ENCODE measurements at regions not wholly inside any gene's neighbourhood (a gene's known extent, or its start where the extent isn't known, plus 50 kb on each side); places are given as distances from the start of the nearest gene placed in this dataset.
"Not testable (repeated sequence)": the region's sequence is repeated elsewhere in the genome, so short reads cannot be mapped to it uniquely, and the experiment has no call there.

GRCh38 chr3:178218231-178218630, 318.0 kb upstream of the KCNMB2 start:
- FAIRE-seq = no peak
- DNase-seq (ENCODE audit: insufficient read length, low spot score) = no peak
- TF ChIP-seq, protein P1, sequence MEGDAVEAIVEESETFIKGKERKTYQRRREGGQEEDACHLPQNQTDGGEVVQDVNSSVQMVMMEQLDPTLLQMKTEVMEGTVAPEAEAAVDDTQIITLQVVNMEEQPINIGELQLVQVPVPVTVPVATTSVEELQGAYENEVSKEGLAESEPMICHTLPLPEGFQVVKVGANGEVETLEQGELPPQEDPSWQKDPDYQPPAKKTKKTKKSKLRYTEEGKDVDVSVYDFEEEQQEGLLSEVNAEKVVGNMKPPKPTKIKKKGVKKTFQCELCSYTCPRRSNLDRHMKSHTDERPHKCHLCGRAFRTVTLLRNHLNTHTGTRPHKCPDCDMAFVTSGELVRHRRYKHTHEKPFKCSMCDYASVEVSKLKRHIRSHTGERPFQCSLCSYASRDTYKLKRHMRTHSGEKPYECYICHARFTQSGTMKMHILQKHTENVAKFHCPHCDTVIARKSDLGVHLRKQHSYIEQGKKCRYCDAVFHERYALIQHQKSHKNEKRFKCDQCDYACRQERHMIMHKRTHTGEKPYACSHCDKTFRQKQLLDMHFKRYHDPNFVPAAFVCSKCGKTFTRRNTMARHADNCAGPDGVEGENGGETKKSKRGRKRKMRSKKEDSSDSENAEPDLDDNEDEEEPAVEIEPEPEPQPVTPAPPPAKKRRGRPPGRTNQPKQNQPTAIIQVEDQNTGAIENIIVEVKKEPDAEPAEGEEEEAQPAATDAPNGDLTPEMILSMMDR (IDR thresholded peaks at IDR 0.05; ENCODE audit: insufficient read depth, missing control alignments) = no peak

DNA sequence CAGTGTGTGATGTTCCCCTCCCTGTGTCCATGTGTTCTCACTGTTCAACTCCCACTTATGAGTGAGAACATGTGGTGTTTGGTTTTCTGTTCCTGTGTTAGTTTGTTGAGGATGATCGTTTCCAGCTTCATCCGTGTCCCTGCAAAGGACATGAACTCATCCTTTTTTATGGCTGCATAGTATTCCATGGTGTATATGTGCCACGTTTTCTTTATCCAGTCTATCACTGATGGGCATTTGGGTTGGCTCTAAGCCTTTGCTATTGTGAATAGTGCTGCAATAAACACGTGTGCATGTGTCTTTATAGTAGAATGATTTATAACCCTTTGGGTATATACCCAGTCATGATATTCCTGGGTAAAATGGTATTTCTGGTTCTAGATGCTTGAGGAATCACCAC, 316.6 kb upstream of the KCNMB2 start:
- DNase-seq (ENCODE audit: insufficient read length, low spot score); FAIRE-seq: not testable (repeated sequence)

GRCh38 chr3:178223876-178224275, 312.4 kb upstream of the KCNMB2 start:
- no peak for DNase-seq (ENCODE audit: insufficient read length, low spot score)
- TF ChIP-seq, protein P1 (IDR thresholded peaks at IDR 0.05; ENCODE audit: insufficient read depth, missing control alignments) = no peak
- no peak for FAIRE-seq

GRCh38 chr3:178226094-178226493, 310.1 kb upstream of the KCNMB2 start:
- FAIRE-seq (no peak), DNase-seq (ENCODE audit: insufficient read length, low spot score) (no peak)
- TF ChIP-seq, protein P1 (IDR thresholded peaks at IDR 0.05; ENCODE audit: insufficient read depth, missing control alignments) = no peak

DNA sequence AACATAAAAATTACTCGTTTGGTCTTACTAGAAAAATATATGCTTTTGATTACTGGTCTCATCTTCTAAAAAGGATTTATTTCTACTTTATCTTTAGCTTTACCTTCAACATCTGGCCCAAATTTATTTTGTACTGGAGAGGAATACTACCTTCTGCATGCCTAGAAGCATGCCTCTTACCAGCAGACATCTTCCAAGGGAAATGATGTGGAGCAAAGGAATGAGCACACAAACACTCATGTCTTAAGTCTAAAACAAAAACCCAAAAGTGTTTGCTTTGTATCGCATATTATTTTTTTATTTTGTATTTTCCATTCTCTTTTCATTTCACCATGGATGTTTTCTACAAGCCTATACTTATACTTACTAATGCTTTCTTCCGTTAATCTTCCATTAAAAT, 304.6 kb upstream of the KCNMB2 start:
- DNase-seq (ENCODE audit: insufficient read length, low spot score) = no peak
- FAIRE-seq = no peak
- TF ChIP-seq, protein P1 (IDR thresholded peaks at IDR 0.05; ENCODE audit: insufficient read depth, missing control alignments) = no peak

- FAIRE-seq = peak; percentile 84
- no peak for DNase-seq (ENCODE audit: insufficient read length, low spot score)
- TF ChIP-seq, protein P1 (IDR thresholded peaks at IDR 0.05; ENCODE audit: insufficient read depth, missing control alignments) = no peak
Observed at GRCh38 chr3:178233371-178234071, 302.7 kb upstream of the KCNMB2 start.

DNA sequence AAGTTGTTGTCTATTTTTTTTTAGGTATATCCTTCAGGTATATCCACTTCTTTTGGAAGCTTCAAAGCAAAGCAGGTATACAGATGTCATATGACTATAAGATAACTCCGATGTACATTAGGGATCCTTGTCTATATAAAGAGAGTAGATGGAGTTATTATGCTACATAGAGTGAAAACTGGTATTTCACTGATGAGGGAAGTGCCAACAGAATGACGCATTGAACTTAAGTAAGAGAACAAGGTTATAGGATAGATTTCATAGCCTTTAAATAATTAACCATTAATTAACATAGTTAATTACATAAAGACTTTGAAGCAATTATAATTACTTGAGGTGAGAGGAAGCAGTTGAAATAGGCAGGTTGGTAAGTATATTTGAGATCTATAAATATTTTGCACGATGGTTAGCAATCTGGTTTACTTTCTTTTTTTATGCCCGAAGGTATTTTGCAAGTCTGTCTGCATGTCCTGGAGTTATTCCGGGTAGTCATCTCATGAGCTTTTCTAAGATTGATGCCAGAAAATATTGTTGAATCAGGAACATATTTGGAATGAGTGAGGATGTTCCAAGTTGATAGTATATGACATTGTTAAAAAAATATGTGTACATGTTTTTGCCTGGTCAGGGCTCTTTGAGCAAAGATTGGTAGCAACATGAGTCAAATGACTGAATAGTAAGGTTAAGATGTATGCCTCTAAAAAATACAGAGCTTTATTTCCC, 299.5 kb upstream of the KCNMB2 start:
- TF ChIP-seq, protein P1 (IDR thresholded peaks at IDR 0.05; ENCODE audit: insufficient read depth, missing control alignments) = no peak
- DNase-seq (ENCODE audit: insufficient read length, low spot score) (no peak), FAIRE-seq (no peak)
